CD4-positive, alpha-beta T cell (primary cell): ENCODE measurements at regions not wholly inside any gene's neighbourhood (a gene's known extent, or its start where the extent isn't known, plus 50 kb on each side); places are given as distances from the start of the nearest gene placed in this dataset.

Source experiments
- ATAC-seq: fragments of 200-7000 bp; cut with Tn5 transposase; one replicate; pipeline ENCODE4 v1.10.0; 2022; ENCODE audit warnings: mild to moderate bottlenecking; ENCODE audit not compliant: poor library complexity
- CTCF ChIA-PET: fragments of 350-600 bp; sonication (Branson Sonifier 250); formaldehyde crosslinking; loops from one replicate; lab custom pipeline; 2021; ENCODE audit warnings: antibody characterized with exemption, inconsistent platforms; lab: Charles Lee
- POLR2A ChIA-PET: fragments of 350-600 bp; sonication (Branson Sonifier 250); formaldehyde crosslinking; loops from one replicate; lab custom pipeline; 2021; ENCODE audit warnings: antibody characterized with exemption, inconsistent platforms; lab: Charles Lee
- DNase-seq, 14 experiments: peaks; one replicate each; pipeline ENCODE4 v3.0.0-alpha.2; 2013 to 2020; ENCODE audit warnings: mixed read lengths in 2 of 14
- H3K27ac ChIP-seq, 2 donors: one replicate each; pipeline versions ENCODE4 v1.5.1 to v1.7.0; 2013; ENCODE audit warnings: low read length in 2 of 2, low read depth in 1 of 2, mild to moderate bottlenecking in 1 of 2
- H3K27me3 ChIP-seq, 2 experiments: 1 replicate in 1 of 2; 2 replicates in 1 of 2; pipeline versions ENCODE4 v1.6.1 to v1.7.0; 2013; ENCODE audit warnings: low read length in 2 of 2, control low read depth in 1 of 2, mild to moderate bottlenecking in 1 of 2, moderate library complexity in 1 of 2; ENCODE audit not compliant: insufficient read depth in 2 of 2, control insufficient read depth in 1 of 2
- H3K36me3 ChIP-seq: one replicate; pipeline ENCODE4 v1.6.1; 2013; ENCODE audit warnings: low read length, control low read depth; ENCODE audit not compliant: insufficient read depth
- H3K4me1 ChIP-seq: one replicate; pipeline ENCODE4 v1.6.1; 2013; ENCODE audit warnings: low read length, control low read depth; ENCODE audit not compliant: insufficient read depth
- H3K4me3 ChIP-seq: one replicate; pipeline ENCODE4 v1.5.1; 2013; ENCODE audit warnings: mild to moderate bottlenecking, low read length, moderate library complexity
- H3K9me3 ChIP-seq, 2 experiments: 1 replicate in 1 of 2; 2 replicates in 1 of 2; pipeline versions ENCODE4 v1.6.1 to v1.7.0; 2013; ENCODE audit warnings: low read length in 2 of 2, mild to moderate bottlenecking in 2 of 2, control low read depth in 1 of 2, moderate library complexity in 1 of 2; ENCODE audit not compliant: control insufficient read depth in 1 of 2, insufficient read depth in 1 of 2
- H3K27ac Mint-ChIP-seq: one replicate; pipeline ENCODE4 v1.8.0; 2020; ENCODE audit warnings: mixed read lengths
- H3K27me3 Mint-ChIP-seq: one replicate; pipeline ENCODE4 v1.8.0; 2021; ENCODE audit warnings: mixed read lengths
- H3K36me3 Mint-ChIP-seq: one replicate; pipeline ENCODE4 v1.8.0; 2021; ENCODE audit warnings: low read depth, mixed read lengths
- H3K4me1 Mint-ChIP-seq: one replicate; pipeline ENCODE4 v1.8.0; 2021; ENCODE audit warnings: low read depth, mixed read lengths
- H3K4me3 Mint-ChIP-seq: one replicate; pipeline ENCODE4 v1.8.0; 2020; ENCODE audit warnings: mild to moderate bottlenecking, mixed read lengths
- H3K9me3 Mint-ChIP-seq: one replicate; pipeline ENCODE4 v1.8.0; 2020; ENCODE audit warnings: mixed read lengths
- intact Hi-C, 2 experiments: fragments of 100-400 bp; cut with DNase I in 1 of 2; cut with micrococcal nuclease in 1 of 2; formaldehyde crosslinking; loops; one replicate each; pipeline versions ENCODE4 v1.15.1 to v1.9.0; 2023 to 2025; cut with DNase I, micrococcal nuclease
- TF ChIP-seq, protein P1 (sequence below): fragments of 200-600 bp; IDR thresholded peaks from one replicate; pipeline ENCODE4 v1.8.0; 2022; ENCODE audit warnings: antibody characterized with exemption, mild to moderate bottlenecking

DNA sequence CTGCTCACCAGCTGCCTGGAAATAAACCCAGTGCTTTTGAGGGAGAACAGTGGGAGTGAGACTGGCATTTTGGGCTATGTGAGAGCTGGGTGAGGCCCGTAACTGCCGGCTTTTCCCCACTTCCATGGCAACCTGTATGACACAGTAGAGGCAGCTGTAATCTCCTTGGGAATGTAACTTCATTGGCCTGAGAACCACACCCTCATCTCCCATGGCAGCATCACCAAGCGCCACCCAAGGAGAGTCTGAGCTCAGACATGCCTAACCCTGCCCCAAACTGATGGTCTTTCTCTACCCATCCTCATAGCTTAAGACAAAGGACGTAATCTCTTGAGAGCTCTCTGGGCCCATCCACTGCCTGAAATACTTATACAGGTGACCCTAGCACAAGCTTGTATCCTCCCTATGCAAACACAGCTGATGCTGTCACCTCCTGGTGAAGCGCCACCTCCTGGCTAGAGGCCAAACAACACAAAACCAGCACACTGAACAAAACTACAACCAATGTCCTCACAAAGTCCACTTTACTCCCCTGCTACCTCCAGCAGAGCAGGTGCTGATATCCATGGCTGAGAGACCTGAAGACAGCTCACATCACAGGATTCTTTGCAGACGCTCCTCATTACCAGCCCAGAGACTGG, 763.4 kb upstream of the NRXN1 start:
- no peaks in the 10 kb centered on the region for H3K36me3 Mint-ChIP-seq
- H3K36me3 ChIP-seq: no peaks in the 10 kb centered on the region

DNA sequence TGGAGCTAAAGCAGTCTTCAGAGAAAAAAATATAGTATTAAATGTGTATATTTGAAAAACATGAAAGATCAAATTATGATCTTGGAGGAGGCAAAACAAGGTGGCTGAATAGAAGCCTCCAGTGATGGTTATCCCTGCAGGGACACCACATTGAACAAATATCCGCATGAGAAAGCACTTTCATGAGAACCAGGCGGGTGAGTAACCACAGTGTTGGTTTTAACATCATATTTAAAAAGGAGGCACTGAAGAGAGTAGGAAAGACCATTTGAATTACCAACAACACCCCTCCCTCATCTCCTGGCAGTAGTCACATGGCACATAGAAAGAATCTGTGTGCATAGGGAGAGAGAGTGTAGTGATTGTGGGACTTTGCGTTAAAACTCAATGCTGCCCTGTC, 759.6 kb upstream of the NRXN1 start:
- TF ChIP-seq, protein P1, sequence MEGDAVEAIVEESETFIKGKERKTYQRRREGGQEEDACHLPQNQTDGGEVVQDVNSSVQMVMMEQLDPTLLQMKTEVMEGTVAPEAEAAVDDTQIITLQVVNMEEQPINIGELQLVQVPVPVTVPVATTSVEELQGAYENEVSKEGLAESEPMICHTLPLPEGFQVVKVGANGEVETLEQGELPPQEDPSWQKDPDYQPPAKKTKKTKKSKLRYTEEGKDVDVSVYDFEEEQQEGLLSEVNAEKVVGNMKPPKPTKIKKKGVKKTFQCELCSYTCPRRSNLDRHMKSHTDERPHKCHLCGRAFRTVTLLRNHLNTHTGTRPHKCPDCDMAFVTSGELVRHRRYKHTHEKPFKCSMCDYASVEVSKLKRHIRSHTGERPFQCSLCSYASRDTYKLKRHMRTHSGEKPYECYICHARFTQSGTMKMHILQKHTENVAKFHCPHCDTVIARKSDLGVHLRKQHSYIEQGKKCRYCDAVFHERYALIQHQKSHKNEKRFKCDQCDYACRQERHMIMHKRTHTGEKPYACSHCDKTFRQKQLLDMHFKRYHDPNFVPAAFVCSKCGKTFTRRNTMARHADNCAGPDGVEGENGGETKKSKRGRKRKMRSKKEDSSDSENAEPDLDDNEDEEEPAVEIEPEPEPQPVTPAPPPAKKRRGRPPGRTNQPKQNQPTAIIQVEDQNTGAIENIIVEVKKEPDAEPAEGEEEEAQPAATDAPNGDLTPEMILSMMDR: no peak
- Histone ChIP-seq H3K4me3 (no peak overlapping the region), H3K27ac (no peak overlapping the region), H3K9me3 (peaks cover 0 to 14% of the 10 kb centered on the region in 2 experiments), H3K27me3 (no peaks in the 10 kb centered on the region), H3K4me1 (no peaks in the 10 kb centered on the region), H3K36me3 (no peaks in the 10 kb centered on the region)
- Mint-ChIP-seq H3K27ac (no peak overlapping the region), H3K9me3 (peaks cover 11% of the 10 kb centered on the region), H3K27me3 (no peaks in the 10 kb centered on the region), H3K36me3 (no peaks in the 10 kb centered on the region), H3K4me3 (no peak overlapping the region), H3K4me1 (no peaks in the 10 kb centered on the region)
- DNase-seq: no peak
- ChIA-PET POLR2A (no interaction called here), CTCF (no interaction called here)
- intact Hi-C loops: no loop called here
- ATAC-seq: no peak

More for the DNA sequence above, 763.4 kb upstream of the NRXN1 start:
- Histone ChIP-seq H3K9me3 (peaks cover 1 to 11% of the 10 kb centered on the region in 2 experiments), H3K4me1 (no peaks in the 10 kb centered on the region), H3K4me3 (no peak overlapping the region), H3K27ac (no peak overlapping the region), H3K27me3 (no peaks in the 10 kb centered on the region)
- Mint-ChIP-seq H3K27ac (no peak overlapping the region), H3K9me3 (peaks cover 17% of the 10 kb centered on the region), H3K4me1 (no peaks in the 10 kb centered on the region), H3K4me3 (no peak overlapping the region), H3K27me3 (no peaks in the 10 kb centered on the region)
- no peak for DNase-seq
- TF ChIP-seq, protein P1: no peak
- POLR2A ChIA-PET: no interaction called here
- intact Hi-C loops: no loop called here
- ATAC-seq: no peak
- CTCF ChIA-PET: no interaction called here

DNA sequence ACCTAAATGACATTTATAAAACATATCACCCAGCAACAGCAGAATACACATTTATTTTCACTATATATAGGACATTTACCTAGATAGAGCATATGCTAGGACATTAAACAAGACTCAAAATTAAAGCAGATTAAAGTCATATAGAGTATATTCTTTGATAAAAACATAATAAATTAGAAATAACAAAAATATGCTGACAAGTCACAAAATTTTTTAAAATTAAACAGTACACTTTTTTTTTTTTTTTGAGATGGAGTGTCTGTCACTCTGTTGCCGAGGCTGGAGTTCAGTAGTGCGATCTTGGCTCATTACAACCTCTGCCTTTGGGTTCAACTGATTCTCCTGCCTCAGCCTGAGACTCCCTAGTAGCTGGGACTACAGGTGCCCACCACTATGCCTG, 758.9 kb upstream of the NRXN1 start:
- H3K4me3 ChIP-seq: no peak overlapping the region
- no peak for ATAC-seq
- POLR2A ChIA-PET: no interaction called here
- Mint-ChIP-seq H3K27ac (no peak overlapping the region), H3K27me3 (no peaks in the 10 kb centered on the region), H3K36me3 (no peaks in the 10 kb centered on the region), H3K4me3 (no peak overlapping the region), H3K4me1 (no peaks in the 10 kb centered on the region), H3K9me3 (peaks cover 11% of the 10 kb centered on the region)
- TF ChIP-seq, protein P1: no peak
- H3K27ac ChIP-seq: no peak overlapping the region
- no peaks in the 10 kb centered on the region for H3K36me3 ChIP-seq
- CTCF ChIA-PET: no interaction called here
- no peaks in the 10 kb centered on the region for H3K4me1 ChIP-seq
- peaks cover 0 to 14% of the 10 kb centered on the region in 2 experiments for H3K9me3 ChIP-seq
- intact Hi-C loops: no loop called here
- H3K27me3 ChIP-seq: no peaks in the 10 kb centered on the region
- DNase-seq: no peak
